WTC11 (cell line): ENCODE measurements at regions not wholly inside any gene's neighbourhood (a gene's known extent, or its start where the extent isn't known, plus 50 kb on each side); places are given as distances from the start of the nearest gene placed in this dataset.

ENCODE experiments used
- ATAC-seq: fragments of 200-7000 bp; cut with Tn5 transposase; 2 replicates; pipeline ENCODE4 v1.10.0; 2021; ENCODE audit warnings: mild to moderate bottlenecking, moderate library complexity
- CTCF ChIA-PET: fragments of 300-600 bp; sonication (Branson Sonifier 250); formaldehyde crosslinking; loops from one replicate; lab custom pipeline; 2021; ENCODE audit warnings: antibody characterized with exemption; lab: Charles Lee
- POLR2A ChIA-PET: fragments of 350-600 bp; sonication (Branson Sonifier 250); formaldehyde crosslinking; loops from one replicate; lab custom pipeline; 2021; ENCODE audit warnings: antibody characterized with exemption; lab: Charles Lee
- DNase-seq: peaks from one replicate; pipeline ENCODE4 v3.0.0; 2021; ENCODE audit warnings: low spot score
- H3K27ac Mint-ChIP-seq: 2 replicates; pipeline ENCODE4 v1.8.0; 2021; ENCODE audit warnings: mixed read lengths
- H3K27me3 Mint-ChIP-seq: 2 replicates; pipeline ENCODE4 v1.8.0; 2021; ENCODE audit warnings: low read depth, mild to moderate bottlenecking, moderate library complexity, mixed read lengths
- H3K36me3 Mint-ChIP-seq: 2 replicates; pipeline ENCODE4 v1.8.0; 2021; ENCODE audit warnings: mixed read lengths
- H3K4me1 Mint-ChIP-seq: 2 replicates; pipeline ENCODE4 v1.8.0; 2022; ENCODE audit warnings: mixed read lengths
- H3K4me3 Mint-ChIP-seq: 2 replicates; pipeline ENCODE4 v1.8.0; 2021; ENCODE audit warnings: mild to moderate bottlenecking, moderate library complexity, mixed read lengths
- H3K9me3 Mint-ChIP-seq: 2 replicates; pipeline ENCODE4 v1.8.0; 2021; ENCODE audit warnings: mixed read lengths
- ATF1 ChIP-seq: sonication (generic); formaldehyde crosslinking; IDR thresholded peaks from 2 replicates; pipeline ENCODE4 v1.8.1; 2023; ENCODE audit warnings: mild to moderate bottlenecking, moderate library complexity, missing genetic modification reagents
- ESRRA ChIP-seq: sonication (generic); formaldehyde crosslinking; IDR thresholded peaks from 2 replicates; pipeline ENCODE4 v1.8.1; 2022; ENCODE audit warnings: mild to moderate bottlenecking, missing genetic modification reagents, borderline replicate concordance
- FOXJ3 ChIP-seq: sonication (generic); formaldehyde crosslinking; IDR thresholded peaks from 2 replicates; pipeline ENCODE4 v1.9.0; 2021; ENCODE audit warnings: missing genetic modification reagents, mild to moderate bottlenecking, borderline replicate concordance
- FOXP1 ChIP-seq: sonication (generic); formaldehyde crosslinking; IDR thresholded peaks from 2 replicates; pipeline ENCODE4 v1.8.0; 2022; ENCODE audit warnings: missing genetic modification reagents, mild to moderate bottlenecking, moderate library complexity, borderline replicate concordance
- HMGA2 ChIP-seq: fragments of 250-450 bp; sonication (Bioruptor Pico); IDR thresholded peaks from 2 replicates; pipeline ENCODE4 v1.4.0; 2021; ENCODE audit warnings: mild to moderate bottlenecking, moderate library complexity
- IRF2 ChIP-seq: sonication (generic); formaldehyde crosslinking; IDR thresholded peaks from 2 replicates; pipeline ENCODE4 v1.8.0; 2022; ENCODE audit warnings: low read depth, missing genetic modification reagents, borderline replicate concordance
- JUN ChIP-seq: sonication (generic); formaldehyde crosslinking; IDR thresholded peaks from 2 replicates; pipeline ENCODE4 v1.8.0; 2023; ENCODE audit warnings: mild to moderate bottlenecking, missing genetic modification reagents
- KAT7 ChIP-seq: sonication (generic); formaldehyde crosslinking; IDR thresholded peaks from 2 replicates; pipeline ENCODE4 v1.8.1; 2023; ENCODE audit warnings: missing genetic modification reagents, mild to moderate bottlenecking, borderline replicate concordance
- MYBL2 ChIP-seq: sonication (generic); formaldehyde crosslinking; IDR thresholded peaks from 2 replicates; pipeline ENCODE4 v1.8.1; 2023; ENCODE audit warnings: mild to moderate bottlenecking, moderate library complexity, missing genetic modification reagents
- NFE2L1 ChIP-seq: sonication (generic); formaldehyde crosslinking; IDR thresholded peaks from 2 replicates; pipeline ENCODE4 v1.8.1; 2023; ENCODE audit warnings: missing genetic modification reagents
- NR2C2 ChIP-seq: sonication (generic); formaldehyde crosslinking; IDR thresholded peaks from 2 replicates; pipeline ENCODE4 v1.8.0; 2022; ENCODE audit warnings: mild to moderate bottlenecking, missing genetic modification reagents
- NR3C1 ChIP-seq: sonication (generic); formaldehyde crosslinking; conservative IDR thresholded peaks from 2 replicates; pipeline ENCODE4 v1.8.1; 2023; ENCODE audit warnings: low read depth, mild to moderate bottlenecking, missing genetic modification reagents
- RELA ChIP-seq: sonication (generic); formaldehyde crosslinking; IDR thresholded peaks from 2 replicates; pipeline ENCODE4 v1.8.1; 2022; ENCODE audit warnings: missing genetic modification reagents, mild to moderate bottlenecking, borderline replicate concordance
- SMAD3 ChIP-seq: sonication (generic); formaldehyde crosslinking; IDR thresholded peaks from 2 replicates; pipeline ENCODE4 v1.8.0; 2022; ENCODE audit warnings: missing genetic modification reagents, mild to moderate bottlenecking, borderline replicate concordance
- SMAD4 ChIP-seq: sonication (generic); formaldehyde crosslinking; IDR thresholded peaks from 2 replicates; pipeline ENCODE4 v1.8.0; 2022; ENCODE audit warnings: mild to moderate bottlenecking, missing genetic modification reagents
- SP1 ChIP-seq: sonication (generic); formaldehyde crosslinking; conservative IDR thresholded peaks from 2 replicates; pipeline ENCODE4 v1.8.1; 2022; ENCODE audit warnings: missing genetic modification reagents
- TEAD1 ChIP-seq: sonication (generic); formaldehyde crosslinking; IDR thresholded peaks from 2 replicates; pipeline ENCODE4 v1.8.0; 2022; ENCODE audit warnings: mild to moderate bottlenecking, missing genetic modification reagents
- TEAD4 ChIP-seq: sonication (generic); formaldehyde crosslinking; IDR thresholded peaks from 2 replicates; pipeline ENCODE4 v1.8.0; 2022; ENCODE audit warnings: mild to moderate bottlenecking, missing genetic modification reagents
- TP53 ChIP-seq: sonication (generic); formaldehyde crosslinking; IDR thresholded peaks from 2 replicates; pipeline ENCODE4 v1.8.1; 2023; ENCODE audit warnings: mild to moderate bottlenecking, missing genetic modification reagents
- ZNF317 ChIP-seq: sonication (generic); formaldehyde crosslinking; IDR thresholded peaks from 2 replicates; pipeline ENCODE4 v1.8.1; 2023; ENCODE audit warnings: low read depth, mild to moderate bottlenecking, moderate library complexity, missing genetic modification reagents, borderline replicate concordance
- ZNF425 ChIP-seq: fragments of 250-450 bp; sonication (Bioruptor Pico); conservative IDR thresholded peaks from 2 replicates; pipeline ENCODE4 v1.9.0; 2021; ENCODE audit warnings: mild to moderate bottlenecking
- TF ChIP-seq, protein P1 (sequence below): sonication (generic); formaldehyde crosslinking; IDR thresholded peaks from 2 replicates; pipeline ENCODE4 v1.8.0; 2022; ENCODE audit warnings: mild to moderate bottlenecking, missing genetic modification reagents
- TF ChIP-seq, protein P2 (sequence below): fragments of 250-450 bp; sonication (Bioruptor Pico); IDR thresholded peaks from 2 replicates; pipeline ENCODE4 v1.9.0; 2021; ENCODE audit warnings: mild to moderate bottlenecking
- TF ChIP-seq, protein P3 (sequence below): sonication (generic); formaldehyde crosslinking; IDR thresholded peaks from 2 replicates; pipeline ENCODE4 v1.8.0; 2023; ENCODE audit warnings: missing genetic modification reagents
- TF ChIP-seq, protein P4 (sequence below): fragments of 250-450 bp; sonication (Bioruptor Pico); IDR thresholded peaks from 2 replicates; pipeline ENCODE4 v1.9.0; 2021; ENCODE audit warnings: moderate library complexity, mild to moderate bottlenecking, inconsistent platforms, borderline replicate concordance
- TF ChIP-seq, protein P5 (sequence below): sonication (generic); formaldehyde crosslinking; IDR thresholded peaks from 2 replicates; pipeline ENCODE4 v1.8.1; 2022; ENCODE audit warnings: mild to moderate bottlenecking, moderate library complexity, missing genetic modification reagents
- TF ChIP-seq, protein P6 (sequence below): fragments of 200-600 bp; IDR thresholded peaks from 2 replicates; pipeline ENCODE4 v1.8.0; 2022; ENCODE audit warnings: antibody characterized with exemption
- TF ChIP-seq, protein P7 (sequence below): sonication (generic); formaldehyde crosslinking; IDR thresholded peaks from 2 replicates; pipeline ENCODE4 v1.8.1; 2023; ENCODE audit warnings: mild to moderate bottlenecking, missing genetic modification reagents, moderate library complexity

DNA sequence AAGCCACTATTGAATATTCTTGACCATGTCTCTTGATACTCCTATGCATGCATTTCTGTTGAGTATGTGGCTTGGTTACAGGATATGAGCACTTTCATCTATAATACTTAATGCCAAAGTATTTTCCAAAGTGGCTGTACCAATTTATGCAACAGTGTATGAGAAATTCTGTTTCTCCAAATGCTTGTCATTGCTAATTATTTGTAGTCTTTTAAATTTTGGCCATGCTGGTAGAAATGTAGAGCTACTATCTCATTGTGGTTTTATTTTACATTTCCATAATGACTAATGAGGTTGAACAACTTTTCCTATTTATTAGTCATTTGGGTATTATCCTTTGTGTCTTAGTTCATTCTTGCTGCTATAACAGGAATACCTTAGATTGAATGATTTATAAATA lies 71.4 kb upstream of the TSPAN2 start:
- H3K36me3 Mint-ChIP-seq, result no peaks in the 10 kb centered on the region
- H3K9me3 Mint-ChIP-seq, result no peaks in the 10 kb centered on the region
- H3K4me1 Mint-ChIP-seq, result no peaks in the 10 kb centered on the region
- no peak overlapping the region for H3K27ac Mint-ChIP-seq
- no peak overlapping the region for H3K4me3 Mint-ChIP-seq
- DNase-seq (no peak), ATAC-seq (no peak)
- POLR2A ChIA-PET, result no interaction called here
- no peak for TF ChIP-seq FOXJ3 (CRISPR knock-in tag)
- TF ChIP-seq NFE2L1 (CRISPR knock-in tag), result no peak
- TF ChIP-seq, protein P1, sequence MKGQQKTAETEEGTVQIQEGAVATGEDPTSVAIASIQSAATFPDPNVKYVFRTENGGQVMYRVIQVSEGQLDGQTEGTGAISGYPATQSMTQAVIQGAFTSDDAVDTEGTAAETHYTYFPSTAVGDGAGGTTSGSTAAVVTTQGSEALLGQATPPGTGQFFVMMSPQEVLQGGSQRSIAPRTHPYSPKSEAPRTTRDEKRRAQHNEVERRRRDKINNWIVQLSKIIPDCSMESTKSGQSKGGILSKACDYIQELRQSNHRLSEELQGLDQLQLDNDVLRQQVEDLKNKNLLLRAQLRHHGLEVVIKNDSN (CRISPR knock-in tag), result no peak
- TF ChIP-seq, protein P2, sequence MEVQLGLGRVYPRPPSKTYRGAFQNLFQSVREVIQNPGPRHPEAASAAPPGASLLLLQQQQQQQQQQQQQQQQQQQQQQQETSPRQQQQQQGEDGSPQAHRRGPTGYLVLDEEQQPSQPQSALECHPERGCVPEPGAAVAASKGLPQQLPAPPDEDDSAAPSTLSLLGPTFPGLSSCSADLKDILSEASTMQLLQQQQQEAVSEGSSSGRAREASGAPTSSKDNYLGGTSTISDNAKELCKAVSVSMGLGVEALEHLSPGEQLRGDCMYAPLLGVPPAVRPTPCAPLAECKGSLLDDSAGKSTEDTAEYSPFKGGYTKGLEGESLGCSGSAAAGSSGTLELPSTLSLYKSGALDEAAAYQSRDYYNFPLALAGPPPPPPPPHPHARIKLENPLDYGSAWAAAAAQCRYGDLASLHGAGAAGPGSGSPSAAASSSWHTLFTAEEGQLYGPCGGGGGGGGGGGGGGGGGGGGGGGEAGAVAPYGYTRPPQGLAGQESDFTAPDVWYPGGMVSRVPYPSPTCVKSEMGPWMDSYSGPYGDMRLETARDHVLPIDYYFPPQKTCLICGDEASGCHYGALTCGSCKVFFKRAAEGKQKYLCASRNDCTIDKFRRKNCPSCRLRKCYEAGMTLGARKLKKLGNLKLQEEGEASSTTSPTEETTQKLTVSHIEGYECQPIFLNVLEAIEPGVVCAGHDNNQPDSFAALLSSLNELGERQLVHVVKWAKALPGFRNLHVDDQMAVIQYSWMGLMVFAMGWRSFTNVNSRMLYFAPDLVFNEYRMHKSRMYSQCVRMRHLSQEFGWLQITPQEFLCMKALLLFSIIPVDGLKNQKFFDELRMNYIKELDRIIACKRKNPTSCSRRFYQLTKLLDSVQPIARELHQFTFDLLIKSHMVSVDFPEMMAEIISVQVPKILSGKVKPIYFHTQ (CRISPR knock-in tag), result no peak
- TF ChIP-seq, protein P3, sequence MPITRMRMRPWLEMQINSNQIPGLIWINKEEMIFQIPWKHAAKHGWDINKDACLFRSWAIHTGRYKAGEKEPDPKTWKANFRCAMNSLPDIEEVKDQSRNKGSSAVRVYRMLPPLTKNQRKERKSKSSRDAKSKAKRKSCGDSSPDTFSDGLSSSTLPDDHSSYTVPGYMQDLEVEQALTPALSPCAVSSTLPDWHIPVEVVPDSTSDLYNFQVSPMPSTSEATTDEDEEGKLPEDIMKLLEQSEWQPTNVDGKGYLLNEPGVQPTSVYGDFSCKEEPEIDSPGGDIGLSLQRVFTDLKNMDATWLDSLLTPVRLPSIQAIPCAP (CRISPR knock-in tag), result no peak
- TF ChIP-seq, protein P4, sequence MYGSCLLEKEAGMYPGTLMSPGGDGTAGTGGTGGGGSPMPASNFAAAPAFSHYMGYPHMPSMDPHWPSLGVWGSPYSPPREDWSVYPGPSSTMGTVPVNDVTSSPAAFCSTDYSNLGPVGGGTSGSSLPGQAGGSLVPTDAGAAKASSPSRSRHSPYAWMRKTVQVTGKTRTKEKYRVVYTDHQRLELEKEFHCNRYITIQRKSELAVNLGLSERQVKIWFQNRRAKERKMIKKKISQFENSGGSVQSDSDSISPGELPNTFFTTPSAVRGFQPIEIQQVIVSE (CRISPR knock-in tag), result no peak
- no peak for TF ChIP-seq TP53
- TF ChIP-seq TEAD4 (CRISPR knock-in tag), result no peak
- TF ChIP-seq HMGA2, result no peak
- no peak for TF ChIP-seq TEAD1
- TF ChIP-seq ZNF317 (CRISPR knock-in tag), result no peak
- TF ChIP-seq ZNF425, result no peak
- no peak for TF ChIP-seq FOXP1
- TF ChIP-seq NR3C1 (CRISPR knock-in tag), result no peak
- no peak for TF ChIP-seq NR2C2
- TF ChIP-seq JUN (CRISPR knock-in tag), result no peak
- no peak for TF ChIP-seq ATF1 (CRISPR knock-in tag)
- TF ChIP-seq SMAD3 (CRISPR knock-in tag), result no peak
- no peaks in the 10 kb centered on the region; the same call in 1 of the 2 replicates for H3K27me3 Mint-ChIP-seq
- CTCF ChIA-PET, result no interaction called here

- no peak for DNase-seq
- no peaks in the 10 kb centered on the region for H3K4me1 Mint-ChIP-seq
- no peak overlapping the region for H3K4me3 Mint-ChIP-seq
- ChIA-PET CTCF (interaction anchor here (1.1 kb wide), 1 partner anchor 17 kb away, joined by 5 read pairs; no protein-coding TSS in a partner anchor), POLR2A (no interaction called here)
- ATAC-seq, result no peak
- H3K27ac Mint-ChIP-seq, result no peak overlapping the region
- no peaks in the 10 kb centered on the region for H3K9me3 Mint-ChIP-seq
- no peaks in the 10 kb centered on the region; the same call in 1 of the 2 replicates for H3K27me3 Mint-ChIP-seq
- H3K36me3 Mint-ChIP-seq, result no peaks in the 10 kb centered on the region
- TF ChIP-seq SP1 (CRISPR knock-in tag), result no peak
- no peak for TF ChIP-seq ESRRA (CRISPR knock-in tag)
- TF ChIP-seq IRF2 (CRISPR knock-in tag), result no peak
- no peak for TF ChIP-seq MYBL2 (CRISPR knock-in tag)
- no peak for TF ChIP-seq KAT7 (CRISPR knock-in tag)
- TF ChIP-seq, protein P5, sequence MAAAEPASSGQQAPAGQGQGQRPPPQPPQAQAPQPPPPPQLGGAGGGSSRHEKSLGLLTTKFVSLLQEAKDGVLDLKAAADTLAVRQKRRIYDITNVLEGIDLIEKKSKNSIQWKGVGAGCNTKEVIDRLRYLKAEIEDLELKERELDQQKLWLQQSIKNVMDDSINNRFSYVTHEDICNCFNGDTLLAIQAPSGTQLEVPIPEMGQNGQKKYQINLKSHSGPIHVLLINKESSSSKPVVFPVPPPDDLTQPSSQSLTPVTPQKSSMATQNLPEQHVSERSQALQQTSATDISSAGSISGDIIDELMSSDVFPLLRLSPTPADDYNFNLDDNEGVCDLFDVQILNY, result no peak
- TF ChIP-seq ZNF317 (CRISPR knock-in tag), result no peak
- TF ChIP-seq, protein P6, sequence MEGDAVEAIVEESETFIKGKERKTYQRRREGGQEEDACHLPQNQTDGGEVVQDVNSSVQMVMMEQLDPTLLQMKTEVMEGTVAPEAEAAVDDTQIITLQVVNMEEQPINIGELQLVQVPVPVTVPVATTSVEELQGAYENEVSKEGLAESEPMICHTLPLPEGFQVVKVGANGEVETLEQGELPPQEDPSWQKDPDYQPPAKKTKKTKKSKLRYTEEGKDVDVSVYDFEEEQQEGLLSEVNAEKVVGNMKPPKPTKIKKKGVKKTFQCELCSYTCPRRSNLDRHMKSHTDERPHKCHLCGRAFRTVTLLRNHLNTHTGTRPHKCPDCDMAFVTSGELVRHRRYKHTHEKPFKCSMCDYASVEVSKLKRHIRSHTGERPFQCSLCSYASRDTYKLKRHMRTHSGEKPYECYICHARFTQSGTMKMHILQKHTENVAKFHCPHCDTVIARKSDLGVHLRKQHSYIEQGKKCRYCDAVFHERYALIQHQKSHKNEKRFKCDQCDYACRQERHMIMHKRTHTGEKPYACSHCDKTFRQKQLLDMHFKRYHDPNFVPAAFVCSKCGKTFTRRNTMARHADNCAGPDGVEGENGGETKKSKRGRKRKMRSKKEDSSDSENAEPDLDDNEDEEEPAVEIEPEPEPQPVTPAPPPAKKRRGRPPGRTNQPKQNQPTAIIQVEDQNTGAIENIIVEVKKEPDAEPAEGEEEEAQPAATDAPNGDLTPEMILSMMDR, result no peak
- no peak for TF ChIP-seq RELA (CRISPR knock-in tag)
- TF ChIP-seq, protein P7, sequence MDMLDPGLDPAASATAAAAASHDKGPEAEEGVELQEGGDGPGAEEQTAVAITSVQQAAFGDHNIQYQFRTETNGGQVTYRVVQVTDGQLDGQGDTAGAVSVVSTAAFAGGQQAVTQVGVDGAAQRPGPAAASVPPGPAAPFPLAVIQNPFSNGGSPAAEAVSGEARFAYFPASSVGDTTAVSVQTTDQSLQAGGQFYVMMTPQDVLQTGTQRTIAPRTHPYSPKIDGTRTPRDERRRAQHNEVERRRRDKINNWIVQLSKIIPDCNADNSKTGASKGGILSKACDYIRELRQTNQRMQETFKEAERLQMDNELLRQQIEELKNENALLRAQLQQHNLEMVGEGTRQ (CRISPR knock-in tag), result no peak
- no peak for TF ChIP-seq SMAD4 (CRISPR knock-in tag)
Observed at GRCh38 chr1:115159958-115160357, 70.7 kb upstream of the TSPAN2 start.
